Effector CD4-positive, alpha-beta T cell (primary cell): ENCODE measurements at regions not wholly inside any gene's neighbourhood (a gene's known extent, or its start where the extent isn't known, plus 50 kb on each side); places are given as distances from the start of the nearest gene placed in this dataset.
"Not testable (repeated sequence)": the region's sequence is repeated elsewhere in the genome, so short reads cannot be mapped to it uniquely, and the experiment has no call there.

Source experiments
- DNase-seq: peaks from one replicate; pipeline ENCODE4 v3.0.0-alpha.2; 2020

DNA sequence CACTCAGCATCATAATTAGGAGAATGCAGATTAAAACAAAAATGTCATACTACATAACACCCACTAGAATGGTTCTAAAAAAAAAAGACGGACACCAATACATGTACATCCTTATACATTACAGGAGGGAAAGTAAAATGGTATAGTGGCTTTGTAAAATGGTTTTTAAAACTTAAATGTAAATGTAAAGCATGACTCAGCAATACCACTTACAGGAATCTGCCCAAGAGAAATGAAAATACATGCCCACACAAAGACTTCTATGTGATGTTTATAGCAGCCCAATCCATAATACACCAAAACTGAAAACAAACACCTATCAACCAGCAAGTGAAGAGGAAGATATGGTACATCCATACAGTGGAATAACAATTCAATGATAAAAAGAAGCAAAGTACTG lies 939.1 kb upstream of the ACO1 start:
- no peak for DNase-seq

DNA sequence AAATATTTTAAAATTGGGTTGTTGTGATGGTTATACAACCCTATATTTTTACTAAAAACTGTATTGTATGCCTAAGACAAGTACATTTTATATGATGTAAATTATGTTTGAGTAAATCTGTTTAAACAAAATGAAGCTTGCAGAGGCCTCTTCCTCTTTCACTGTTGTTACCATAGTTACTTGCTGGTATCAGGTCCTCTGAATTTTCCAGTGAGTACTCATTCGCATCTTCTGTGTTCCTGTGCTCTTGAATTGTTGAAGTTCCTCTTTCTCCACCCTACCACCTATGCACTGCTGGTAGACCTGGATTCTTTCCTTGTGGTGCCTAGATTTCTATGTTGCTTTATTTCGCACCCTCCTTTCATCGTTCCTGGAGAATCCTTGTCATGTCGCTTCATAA lies 938.5 kb upstream of the ACO1 start:
- DNase-seq: no peak

DNA sequence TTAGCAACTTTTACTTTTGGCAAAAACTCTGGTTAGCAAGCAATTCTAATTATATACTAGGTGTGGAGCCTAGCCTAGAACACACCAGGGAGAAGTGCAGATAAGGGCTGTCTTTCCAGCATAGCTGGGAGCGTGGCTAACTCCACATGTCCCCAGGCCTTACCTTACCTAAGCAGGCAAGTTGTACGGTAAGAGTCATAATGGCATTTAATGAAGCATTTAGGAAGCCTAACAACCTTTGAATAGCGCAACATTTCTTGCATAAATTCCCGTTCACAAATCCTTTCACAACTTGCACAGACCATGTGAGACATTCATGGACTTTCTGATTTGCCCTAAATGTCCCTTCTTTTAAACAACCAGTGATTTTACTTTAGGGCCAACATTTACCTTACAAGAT lies 917.4 kb upstream of the ACO1 start:
- no peak for DNase-seq

DNA sequence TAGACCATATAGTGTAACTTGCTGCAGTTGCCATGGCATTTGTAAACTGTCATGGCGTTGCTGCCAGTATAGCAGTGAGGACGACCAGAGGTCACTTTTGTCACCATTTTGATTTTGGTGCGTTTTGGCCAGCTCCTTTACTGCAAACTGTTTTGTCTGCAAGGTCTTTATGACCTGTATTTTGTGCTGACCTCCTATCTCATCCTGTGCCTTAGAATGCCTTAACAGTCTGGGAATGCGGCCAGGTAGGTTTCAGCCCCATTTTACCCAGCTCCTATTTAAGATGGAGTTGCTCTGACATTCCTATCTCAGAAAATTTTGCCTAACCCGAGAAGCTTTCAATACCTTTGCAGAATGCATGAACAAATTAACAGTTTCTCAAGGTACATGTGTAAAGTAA lies 914.4 kb upstream of the ACO1 start:
- no peak for DNase-seq

DNA sequence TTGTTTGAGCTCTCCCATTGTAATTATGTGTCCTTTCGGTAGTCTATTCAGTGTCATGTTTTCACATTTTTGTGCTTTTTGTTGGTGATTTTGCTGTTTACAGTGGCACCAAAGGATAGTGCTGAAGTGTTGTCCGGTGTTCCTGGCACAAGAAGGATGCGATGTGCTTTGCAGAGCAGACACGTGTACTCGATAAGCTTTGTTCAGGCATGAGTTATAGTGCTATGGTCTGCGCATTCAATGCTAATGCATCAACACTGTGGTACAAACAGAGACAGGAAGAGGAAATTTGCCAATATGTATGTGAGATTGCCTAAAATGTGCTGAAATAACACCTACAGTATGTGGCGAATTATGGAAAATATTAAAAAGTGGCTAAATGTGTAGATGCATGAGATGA lies 913.4 kb upstream of the ACO1 start:
- DNase-seq: no peak

DNA sequence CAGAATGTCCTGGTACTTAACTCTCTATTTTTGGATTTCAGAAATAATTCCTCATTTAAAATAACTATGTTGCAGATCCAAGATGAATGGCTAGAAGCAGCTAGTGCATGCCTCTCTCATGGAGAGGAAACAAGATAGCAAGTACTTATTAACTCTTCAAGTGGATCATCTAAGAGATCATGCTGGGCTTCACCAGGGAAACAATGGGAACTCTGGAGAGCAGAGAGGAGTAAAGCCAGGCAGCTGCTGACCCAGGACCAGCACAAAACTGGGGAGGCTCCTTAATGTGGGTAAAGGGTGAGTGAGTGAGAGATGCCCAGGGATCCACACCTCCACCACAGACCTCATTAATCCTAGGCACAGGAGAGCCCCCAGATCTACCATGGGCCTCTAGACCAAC lies 897.8 kb upstream of the ACO1 start:
- no peak for DNase-seq

DNA sequence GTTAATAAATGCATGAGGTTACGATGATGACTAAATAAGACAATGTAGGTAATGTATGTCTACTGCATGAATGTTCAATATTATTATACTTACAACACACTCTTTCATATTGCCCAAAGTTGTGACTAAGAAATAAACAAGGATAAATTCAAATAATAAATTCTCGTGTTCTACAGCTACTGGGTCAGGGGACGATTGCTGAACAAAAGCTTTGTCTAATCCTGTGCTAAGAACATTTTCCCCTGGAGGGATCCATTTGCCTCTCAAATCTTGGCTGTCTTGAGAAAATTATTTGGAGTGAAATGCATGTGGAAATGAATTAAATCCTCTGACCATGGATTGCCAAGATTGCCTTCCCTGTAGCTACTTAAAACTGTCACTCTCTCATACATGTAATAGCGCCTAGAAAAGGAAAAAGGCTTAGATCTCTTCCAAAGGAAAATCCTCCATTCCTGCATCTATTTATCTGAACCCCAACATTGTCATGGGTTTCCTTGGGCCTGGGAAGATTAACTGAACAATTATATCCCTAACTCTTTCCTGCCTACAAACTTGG lies 893.8 kb upstream of the ACO1 start:
- no peak for DNase-seq

DNA sequence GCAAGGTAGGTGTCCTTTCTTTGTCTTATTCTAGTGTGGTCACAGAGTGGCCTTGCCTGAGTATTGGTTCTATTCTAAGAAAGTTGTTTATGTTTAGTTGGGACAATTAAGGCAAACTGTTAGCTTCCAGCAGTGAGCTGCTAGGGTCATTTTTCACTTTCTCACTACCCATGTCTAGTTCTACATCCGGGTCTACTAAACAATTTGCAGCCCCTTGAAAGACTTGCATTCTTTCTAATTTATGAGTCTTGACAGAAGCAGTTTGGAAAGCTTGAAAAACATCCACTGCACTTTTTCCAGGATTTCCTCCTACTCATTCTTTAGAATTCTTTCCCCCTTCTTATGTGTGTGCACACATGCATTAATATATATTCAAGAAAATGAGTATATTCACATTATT lies 892.2 kb upstream of the ACO1 start:
- no peak for DNase-seq

DNA sequence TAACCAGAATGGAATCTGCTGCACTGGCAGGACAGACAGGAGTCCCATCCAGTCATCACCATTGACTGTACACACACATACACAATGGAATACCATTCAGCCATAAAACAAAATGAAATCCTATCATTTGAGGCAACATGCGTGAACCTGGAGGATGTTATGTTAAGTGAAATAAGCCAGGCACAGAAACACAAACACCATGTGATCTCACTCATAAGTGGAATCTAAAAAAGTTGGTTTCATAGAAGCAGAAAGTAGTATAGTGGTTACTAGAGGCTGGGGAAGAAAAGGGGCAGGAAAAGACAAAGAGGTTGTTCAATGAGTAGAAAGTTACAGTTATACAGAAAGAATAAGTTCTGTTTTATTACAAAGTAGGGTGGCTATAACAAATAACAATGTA lies 884.0 kb upstream of the ACO1 start:
- no peak for DNase-seq

DNA sequence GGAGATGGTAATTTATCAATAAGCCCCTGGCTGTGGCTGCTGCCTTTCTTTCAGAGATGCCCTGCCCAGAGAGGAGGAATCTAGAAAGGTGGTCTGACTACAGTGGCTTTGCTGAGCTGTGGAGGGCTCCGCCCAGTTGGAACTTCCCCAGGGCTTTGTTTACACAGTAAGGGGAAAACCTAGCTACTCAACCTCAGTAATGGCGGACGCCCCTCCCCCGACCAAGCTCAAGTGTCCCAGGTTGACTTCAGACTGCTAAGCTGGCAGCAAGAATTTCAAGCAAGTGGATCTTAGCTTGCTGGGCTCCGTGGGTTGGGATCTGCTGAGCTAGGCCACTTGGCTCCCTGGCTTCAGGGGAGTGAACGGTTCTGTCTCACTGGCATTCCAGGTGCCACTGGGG lies 865.4 kb upstream of the ACO1 start:
- no peak for DNase-seq

DNA sequence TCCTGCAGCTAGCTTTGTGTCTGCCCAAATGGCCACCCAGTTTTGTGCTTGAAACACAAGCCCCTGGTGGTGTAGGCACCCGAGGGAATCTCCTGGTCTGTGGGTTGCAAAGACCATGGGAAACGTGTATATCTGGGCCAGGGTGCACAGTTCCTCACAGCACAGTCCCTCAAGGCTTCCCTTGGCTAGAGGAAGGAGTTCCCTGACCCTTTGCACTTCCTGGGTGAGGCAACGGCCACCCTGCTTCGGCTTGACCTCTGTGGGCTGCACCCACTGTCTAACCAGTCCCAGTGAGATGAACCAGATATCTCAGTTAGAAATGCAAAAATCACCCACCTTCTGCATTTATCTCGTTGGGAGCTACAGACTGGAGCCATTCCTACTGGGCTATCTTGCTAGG lies 865.0 kb upstream of the ACO1 start:
- DNase-seq: no peak

DNA sequence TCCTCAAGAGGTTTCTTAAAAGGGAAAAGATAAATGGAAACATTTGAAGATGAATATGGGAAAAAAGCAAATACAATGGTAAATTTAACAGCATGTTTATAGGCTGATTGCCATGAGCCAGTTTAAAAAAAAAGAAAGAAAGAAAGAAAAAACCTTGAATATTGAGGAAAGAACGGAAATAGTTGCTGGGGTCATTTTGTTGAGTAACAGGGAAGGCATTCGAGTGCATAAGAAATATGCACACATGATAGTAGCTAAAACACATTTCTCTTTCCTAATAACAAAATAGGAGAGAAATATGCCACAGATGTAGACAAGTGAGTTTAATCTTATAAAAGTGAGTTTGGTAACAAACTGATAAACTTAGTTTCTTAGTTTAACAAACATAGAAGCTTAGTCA lies 864.6 kb upstream of the ACO1 start:
- no peak for DNase-seq

DNA sequence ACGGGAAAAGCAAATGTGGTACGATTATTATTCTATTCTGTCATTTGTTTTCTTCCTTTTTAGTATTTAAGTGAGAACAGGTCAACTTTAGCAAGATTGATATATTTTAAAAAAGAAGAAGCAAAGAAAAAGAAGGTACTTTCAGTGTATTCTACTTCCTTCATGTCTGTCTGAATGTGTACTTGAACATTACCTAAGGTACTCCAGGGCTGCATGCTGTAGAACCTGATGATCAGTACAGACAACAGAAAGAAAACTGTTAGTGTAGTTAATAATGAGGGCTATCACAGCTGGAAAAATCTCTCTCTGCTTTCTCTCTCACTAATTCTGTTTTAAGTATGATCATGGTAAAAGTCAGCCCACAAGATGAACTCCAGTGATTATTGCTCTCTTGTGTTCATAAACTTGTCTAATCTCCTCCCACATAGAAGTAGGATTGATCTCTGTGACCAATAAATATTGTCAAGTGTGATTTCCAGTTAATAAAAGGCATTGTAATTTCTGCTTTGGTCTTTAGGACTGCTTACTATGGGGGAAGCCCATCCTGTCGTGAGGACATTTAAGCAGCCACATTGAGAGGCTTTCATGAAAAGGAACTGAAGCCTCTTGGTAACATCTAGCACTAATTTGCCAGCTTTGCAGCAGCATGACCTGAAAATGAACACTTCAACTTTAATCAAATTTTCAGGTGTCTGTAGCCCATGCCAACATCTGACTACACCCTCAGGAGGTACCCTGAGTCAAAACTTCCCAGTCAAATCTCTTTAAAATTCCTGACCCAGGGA lies 864.0 kb upstream of the ACO1 start:
- no peak for DNase-seq

DNA sequence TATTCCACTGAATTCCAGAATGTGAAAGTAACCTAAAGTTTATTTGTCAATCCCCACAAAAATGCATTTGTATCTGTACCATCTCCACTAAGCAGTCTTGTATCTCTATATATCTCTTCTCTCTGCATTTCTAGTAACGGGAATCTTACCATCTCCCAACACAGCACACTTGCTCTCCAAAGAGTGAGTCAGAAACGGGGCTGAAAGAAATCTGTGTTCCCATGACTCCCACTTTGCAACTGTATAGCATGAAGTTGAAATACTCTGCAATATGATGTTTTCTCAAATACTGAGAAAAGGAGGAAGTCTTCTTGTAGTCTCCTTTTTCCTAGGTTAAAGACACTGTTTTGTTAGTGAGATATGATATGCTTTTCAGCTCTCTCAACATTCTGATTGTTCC lies 848.8 kb upstream of the ACO1 start:
- DNase-seq: no peak

DNA sequence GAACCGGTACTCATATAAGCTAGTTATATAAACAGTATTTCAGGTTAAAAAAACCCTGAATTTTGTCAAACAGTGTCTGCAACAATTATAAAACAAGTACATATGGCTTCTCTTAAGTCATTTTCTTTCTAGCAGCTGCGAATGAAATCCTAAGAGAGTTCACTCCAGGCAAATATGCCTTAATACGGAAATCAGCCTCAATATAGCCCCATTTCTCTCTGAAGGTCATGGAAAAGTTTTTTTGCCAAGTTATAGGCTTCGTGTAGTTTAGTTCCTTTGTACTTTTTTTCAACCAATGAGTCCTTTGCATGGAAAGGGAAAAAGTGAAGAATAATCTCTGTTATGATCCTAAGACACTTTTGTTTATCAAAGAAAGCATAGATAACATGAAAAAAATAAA lies 848.0 kb upstream of the ACO1 start:
- DNase-seq: no peak

DNA sequence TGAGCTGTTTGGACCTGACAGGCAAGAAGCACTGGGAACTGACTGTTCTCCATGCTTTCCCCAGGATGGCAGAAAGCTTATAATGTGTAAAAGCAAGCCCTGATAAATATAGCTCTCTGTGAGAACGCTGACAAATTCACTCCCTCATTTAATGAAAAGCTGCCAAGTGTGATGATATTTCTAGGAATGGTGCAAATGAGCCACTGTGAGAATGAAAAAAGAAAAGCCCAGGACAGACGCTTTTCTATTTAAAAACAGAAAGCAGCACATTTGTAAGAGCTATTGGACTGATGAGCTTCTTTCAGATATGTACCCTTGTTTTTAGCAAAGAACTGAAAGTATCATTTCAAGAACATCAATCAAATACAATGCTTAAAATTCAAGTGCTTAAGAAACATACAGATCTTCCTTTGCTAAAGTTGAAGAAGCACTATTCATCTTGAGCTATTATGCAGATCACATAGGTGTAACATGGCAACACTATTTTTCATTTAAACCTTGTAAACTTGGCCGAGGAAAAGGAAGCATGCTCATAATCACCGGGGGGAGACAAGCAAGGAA lies 842.6 kb upstream of the ACO1 start:
- DNase-seq: no peak

DNA sequence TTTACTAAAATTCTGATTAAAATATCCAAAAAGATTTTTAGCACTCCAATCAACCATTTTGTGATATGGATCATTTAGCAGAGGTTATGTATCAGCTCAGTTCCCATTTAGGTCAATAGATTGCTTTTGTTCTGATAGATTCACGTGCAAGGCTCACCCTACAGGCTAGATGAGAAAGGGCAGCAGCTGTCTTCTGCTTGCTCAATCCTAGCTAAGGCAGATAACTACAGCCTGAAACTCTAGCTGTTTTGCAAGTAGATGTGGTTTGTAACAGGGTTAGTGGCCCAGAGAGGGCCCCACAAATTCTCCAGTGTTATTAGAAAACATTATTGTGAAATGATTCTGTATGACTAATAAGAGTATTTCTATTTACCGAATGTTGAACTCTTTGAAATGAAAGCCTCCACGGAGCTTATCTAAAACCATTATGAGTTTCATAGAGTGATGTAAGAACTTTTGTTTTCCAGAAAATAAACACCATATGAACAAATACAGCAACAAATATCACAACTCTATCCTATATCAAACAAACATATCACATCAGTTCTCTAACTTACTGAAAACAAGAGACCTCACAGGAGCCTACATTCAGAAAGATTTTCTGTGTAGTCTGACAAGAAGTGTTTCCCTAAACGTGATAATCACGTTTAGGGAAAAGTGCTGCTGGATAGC lies 841.9 kb upstream of the ACO1 start:
- peak; percentile 3 for DNase-seq

DNA sequence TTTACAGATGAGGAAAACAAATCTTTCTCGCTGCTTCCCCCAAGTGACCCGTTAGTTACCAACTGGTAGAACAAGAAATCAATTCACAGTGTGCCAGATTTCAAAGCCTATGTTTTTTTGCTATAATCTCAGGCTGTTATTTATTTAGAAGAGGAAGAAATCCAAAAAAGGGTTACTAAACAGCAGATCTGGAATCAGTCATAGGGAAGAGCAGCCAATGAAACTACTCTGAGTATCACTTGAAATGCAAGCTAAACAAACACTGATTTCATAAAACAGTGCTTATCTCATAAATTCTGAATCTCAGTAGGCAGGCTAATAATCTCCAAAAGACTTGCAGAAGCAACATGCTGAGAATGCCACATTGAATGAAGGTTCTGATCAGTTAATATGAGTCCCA lies 829.5 kb upstream of the ACO1 start:
- DNase-seq: no peak

DNA sequence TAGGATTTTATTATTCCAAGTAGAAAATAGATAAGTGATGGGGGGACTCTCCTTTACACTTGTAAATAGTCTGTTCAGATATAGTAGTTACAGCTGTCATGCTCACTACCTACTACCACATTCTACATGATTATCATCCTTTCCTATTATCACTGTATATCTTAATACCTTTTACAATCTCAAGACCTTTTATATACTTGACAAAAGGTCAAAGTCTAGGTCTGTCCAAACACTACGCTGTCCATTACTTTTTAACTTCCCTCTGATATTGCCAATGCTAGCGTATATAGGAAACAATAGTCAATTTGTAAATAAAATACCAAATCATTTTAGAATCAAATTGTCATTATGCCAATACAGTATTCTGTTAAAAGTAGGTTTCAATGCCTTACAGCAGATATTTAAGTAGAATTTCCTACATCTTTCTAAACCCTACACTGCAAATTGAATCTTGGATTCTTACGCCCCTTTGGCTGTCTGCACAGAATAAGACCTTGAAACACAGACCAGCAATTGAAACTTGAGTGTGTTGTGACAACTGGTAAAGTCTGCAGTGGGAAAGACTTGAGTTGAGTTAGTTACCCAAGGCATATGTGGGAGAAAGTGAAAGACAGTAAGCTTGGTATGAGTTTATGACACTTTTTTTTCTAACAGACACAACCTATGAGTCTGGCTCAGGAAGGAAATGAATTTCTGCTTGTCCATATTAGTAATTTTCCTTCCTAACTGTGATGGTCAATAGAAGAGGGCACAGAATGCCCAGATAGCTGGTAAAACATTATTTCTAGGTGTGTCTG lies 827.6 kb upstream of the ACO1 start:
- DNase-seq: no peak

DNA sequence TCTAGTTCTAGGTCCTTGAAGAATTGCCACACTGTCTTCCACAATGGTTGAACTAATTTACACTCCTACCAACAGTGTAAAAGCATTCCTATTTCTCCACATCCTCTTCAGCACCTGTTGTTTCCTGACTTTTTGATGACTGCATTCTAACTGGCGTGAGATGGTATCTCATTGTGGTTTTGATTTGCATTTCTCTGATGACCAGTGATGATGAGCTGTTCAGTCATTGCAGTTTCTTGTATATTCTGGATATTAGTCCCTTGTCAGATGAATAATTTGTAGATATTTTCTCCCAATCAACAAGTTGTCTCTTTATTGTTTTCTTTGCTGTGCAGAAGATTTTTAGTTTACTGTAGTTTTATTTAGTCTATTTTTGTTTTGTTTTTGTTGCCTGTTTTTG lies 812.3 kb upstream of the ACO1 start:
- not testable (repeated sequence) for DNase-seq

DNA sequence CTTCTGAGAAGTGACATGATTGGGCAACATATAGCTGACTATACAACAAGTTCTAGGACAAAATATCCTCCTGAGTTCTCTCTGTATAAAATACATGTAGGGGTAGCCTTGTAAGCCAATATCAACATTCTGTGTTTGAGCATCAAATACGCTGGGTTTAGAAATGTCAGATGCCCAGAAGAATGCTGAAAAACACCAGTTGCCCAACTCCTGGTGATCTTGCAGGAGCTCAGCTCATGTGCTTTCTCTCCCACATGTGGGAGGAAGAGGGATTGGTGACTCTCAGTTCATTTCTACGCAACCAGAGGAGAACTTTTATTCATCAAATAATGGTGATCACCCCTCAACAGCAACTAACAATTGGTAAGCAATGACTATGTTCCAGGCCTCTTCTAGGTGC lies 810.9 kb upstream of the ACO1 start:
- no peak for DNase-seq

DNA sequence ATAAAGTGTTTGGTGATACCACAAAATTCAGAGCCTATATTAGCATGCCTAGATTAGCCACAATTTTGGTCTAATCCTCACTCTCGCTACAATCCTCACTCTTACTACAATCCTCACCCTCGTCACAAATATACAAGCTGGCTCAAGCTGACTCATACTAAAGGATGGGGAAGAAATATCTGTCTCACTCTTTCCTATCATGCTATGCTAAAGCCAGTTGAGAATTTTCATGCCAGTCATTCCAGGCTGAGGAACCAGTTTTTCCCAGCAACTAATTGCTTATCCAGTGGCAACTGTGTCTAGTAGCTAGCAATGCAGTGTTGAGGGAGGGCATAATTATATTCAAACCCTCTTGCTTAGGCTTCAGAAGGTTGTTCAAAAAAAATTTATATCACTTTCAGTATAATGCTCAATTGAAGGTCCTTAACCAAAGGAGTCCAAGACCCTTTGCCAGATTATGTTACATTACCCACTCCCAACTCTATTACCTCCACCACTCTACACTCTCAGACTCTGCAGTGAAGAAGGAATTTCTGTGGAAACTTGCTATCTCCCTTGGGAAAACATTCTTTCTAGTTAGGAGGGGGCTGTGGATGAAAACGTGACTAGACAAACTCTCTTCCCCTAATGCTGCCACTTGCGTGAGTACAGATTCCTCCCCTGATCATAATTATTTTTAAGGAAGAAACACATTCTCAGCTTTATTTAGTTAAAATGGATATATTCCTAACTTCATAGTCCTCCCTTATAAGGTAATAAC lies 810.3 kb upstream of the ACO1 start:
- DNase-seq: no peak

DNA sequence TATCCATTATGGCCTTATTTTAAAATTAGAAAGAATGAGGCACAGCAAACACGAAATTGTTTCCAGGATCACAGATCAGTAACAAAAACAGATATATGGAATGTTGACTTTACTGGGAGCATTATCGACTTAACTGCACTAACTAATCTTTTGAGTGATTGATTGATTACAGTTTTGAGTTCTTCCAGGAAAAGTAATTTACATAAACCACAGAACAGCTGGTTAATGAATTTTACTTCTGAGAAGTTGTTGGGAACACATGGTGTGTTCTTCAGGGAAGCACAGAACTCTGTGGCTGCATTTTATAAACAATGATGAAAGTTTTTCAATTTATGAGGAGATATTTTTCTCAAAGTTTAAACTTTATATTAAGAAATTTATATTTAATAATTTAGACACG lies 802.4 kb upstream of the ACO1 start:
- DNase-seq: no peak
